ENCODE measurements at regions not wholly inside any gene's neighbourhood (a gene's known extent, or its start where the extent isn't known, plus 50 kb on each side); places are given as distances from the start of the nearest gene placed in this dataset.

DNA sequence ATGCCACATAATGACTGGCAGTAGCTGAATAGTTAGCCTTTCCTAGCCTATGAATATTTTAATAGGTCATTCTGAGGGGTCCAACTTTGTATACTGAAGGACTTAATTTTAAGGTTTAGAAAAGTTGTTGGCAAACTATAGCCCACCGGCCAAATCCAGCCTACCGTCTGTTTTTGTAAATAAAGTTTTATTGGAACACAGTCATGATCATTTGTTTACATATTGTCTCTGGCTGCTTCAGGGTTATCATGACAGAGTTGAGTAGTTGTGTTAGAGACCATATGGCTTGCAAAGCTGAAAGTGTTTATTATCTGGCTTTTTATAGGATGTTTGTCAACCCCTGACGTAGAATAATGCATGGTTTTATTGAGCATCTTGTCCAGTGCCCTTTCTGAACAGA is 73.4 kb downstream of the NTMT2 start:
- DNase-seq, result no peak
- Histone ChIP-seq H3K4me3 (ENCODE audit: insufficient read depth, low read depth, low read length) (no peak overlapping the region), H3K36me3 (replicated peaks; ENCODE audit: control insufficient read depth, insufficient read depth, low read length) (no peaks in the 10 kb centered on the region), H3K27me3 (ENCODE audit: control insufficient read depth, insufficient read depth, low read length) (no peaks in the 10 kb centered on the region)

- H3K27me3 ChIP-seq (ENCODE audit: control insufficient read depth, insufficient read depth, low read length), result no peaks in the 10 kb centered on the region
- no peak overlapping the region for H3K4me3 ChIP-seq (ENCODE audit: insufficient read depth, low read depth, low read length)
- H3K36me3 ChIP-seq (replicated peaks; ENCODE audit: control insufficient read depth, insufficient read depth, low read length), result no peaks in the 10 kb centered on the region
- no peak for DNase-seq
Observed at GRCh38 chr1:170221031-170221430, 75.3 kb downstream of the NTMT2 start.

DNA sequence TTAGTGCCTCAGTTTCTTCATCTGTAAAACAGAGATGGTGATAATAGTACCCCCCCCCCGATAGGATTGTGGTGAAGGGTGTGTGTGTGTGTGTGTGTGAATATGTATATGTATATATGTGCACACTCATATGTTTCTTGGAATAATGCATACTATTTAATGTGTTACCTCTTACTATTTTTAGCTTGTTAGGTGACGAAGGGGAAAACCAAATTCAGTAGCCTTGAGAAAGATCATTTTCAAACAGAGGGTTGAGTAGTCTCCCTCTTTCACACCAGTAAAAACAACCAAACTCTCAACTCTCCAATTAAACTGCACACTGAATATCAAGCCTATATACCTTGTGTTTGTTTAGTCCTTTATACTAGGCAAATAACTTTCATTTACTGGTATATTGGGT is 75.7 kb downstream of the NTMT2 start:
- H3K36me3 ChIP-seq (replicated peaks; ENCODE audit: control insufficient read depth, insufficient read depth, low read length), result no peaks in the 10 kb centered on the region
- no peak overlapping the region for H3K4me3 ChIP-seq (ENCODE audit: insufficient read depth, low read depth, low read length)
- no peak for DNase-seq
- no peaks in the 10 kb centered on the region for H3K27me3 ChIP-seq (ENCODE audit: control insufficient read depth, insufficient read depth, low read length)

- H3K36me3 ChIP-seq (replicated peaks; ENCODE audit: control insufficient read depth, insufficient read depth, low read length), result no peaks in the 10 kb centered on the region
- DNase-seq, result no peak
- no peaks in the 10 kb centered on the region for H3K27me3 ChIP-seq (ENCODE audit: control insufficient read depth, insufficient read depth, low read length)
- H3K4me3 ChIP-seq (ENCODE audit: insufficient read depth, low read depth, low read length), result no peak overlapping the region
Observed at GRCh38 chr1:170224469-170224868, 78.7 kb downstream of the NTMT2 start.

GRCh38 chr1:170225781-170226530 is 80.2 kb downstream of the NTMT2 start:
- no peak for DNase-seq
- Histone ChIP-seq H3K36me3 (replicated peaks; ENCODE audit: control insufficient read depth, insufficient read depth, low read length) (no peaks in the 10 kb centered on the region), H3K4me3 (ENCODE audit: insufficient read depth, low read depth, low read length) (no peak overlapping the region), H3K27me3 (ENCODE audit: control insufficient read depth, insufficient read depth, low read length) (no peaks in the 10 kb centered on the region)

GRCh38 chr1:170226767-170227166 is 81.0 kb downstream of the NTMT2 start:
- no peaks in the 10 kb centered on the region for H3K36me3 ChIP-seq (replicated peaks; ENCODE audit: control insufficient read depth, insufficient read depth, low read length)
- H3K27me3 ChIP-seq (ENCODE audit: control insufficient read depth, insufficient read depth, low read length), result no peaks in the 10 kb centered on the region
- no peak for DNase-seq
- H3K4me3 ChIP-seq (ENCODE audit: insufficient read depth, low read depth, low read length), result no peak overlapping the region

- Histone ChIP-seq H3K4me3 (ENCODE audit: insufficient read depth, low read depth, low read length) (no peak overlapping the region), H3K27me3 (ENCODE audit: control insufficient read depth, insufficient read depth, low read length) (no peaks in the 10 kb centered on the region), H3K36me3 (replicated peaks; ENCODE audit: control insufficient read depth, insufficient read depth, low read length) (no peaks in the 10 kb centered on the region)
- no peak for DNase-seq
Observed at GRCh38 chr1:170230323-170230722, 84.6 kb downstream of the NTMT2 start.

DNA sequence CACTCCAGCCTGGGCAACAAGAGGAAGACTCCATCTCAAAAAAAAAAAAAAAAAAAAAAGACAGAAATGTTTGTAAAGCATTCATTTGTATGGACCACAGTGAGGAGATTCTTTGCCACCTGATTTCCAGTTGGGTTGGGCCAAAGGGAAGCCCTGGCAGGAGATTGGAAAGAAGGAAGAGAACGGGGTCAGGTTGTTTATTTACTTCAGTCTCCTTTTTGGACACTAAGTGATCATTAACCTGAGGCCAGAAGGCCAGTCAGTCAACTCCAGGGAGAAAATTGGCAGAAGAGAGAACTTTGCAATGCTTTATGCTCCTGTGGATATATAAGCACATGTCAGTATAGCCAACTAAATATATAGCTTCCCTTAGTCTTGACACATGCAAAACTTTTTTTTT is 85.9 kb downstream of the NTMT2 start:
- Histone ChIP-seq H3K27me3 (ENCODE audit: control insufficient read depth, insufficient read depth, low read length) (no peaks in the 10 kb centered on the region), H3K4me3 (ENCODE audit: insufficient read depth, low read depth, low read length) (no peak overlapping the region), H3K36me3 (replicated peaks; ENCODE audit: control insufficient read depth, insufficient read depth, low read length) (no peaks in the 10 kb centered on the region)
- DNase-seq, result no peak

- DNase-seq, result no peak
- no peaks in the 10 kb centered on the region for H3K36me3 ChIP-seq (replicated peaks; ENCODE audit: control insufficient read depth, insufficient read depth, low read length)
Observed at GRCh38 chr1:170238704-170239391, 93.1 kb downstream of the NTMT2 start.

GRCh38 chr1:170239445-170239844 is 93.7 kb downstream of the NTMT2 start:
- no peaks in the 10 kb centered on the region for H3K27me3 ChIP-seq (ENCODE audit: control insufficient read depth, insufficient read depth, low read length)
- no peak for DNase-seq
- no peak overlapping the region for H3K4me3 ChIP-seq (ENCODE audit: insufficient read depth, low read depth, low read length)
- no peaks in the 10 kb centered on the region for H3K36me3 ChIP-seq (replicated peaks; ENCODE audit: control insufficient read depth, insufficient read depth, low read length)

More at GRCh38 chr1:170238704-170239391, 93.1 kb downstream of the NTMT2 start:
- H3K27me3 ChIP-seq (ENCODE audit: control insufficient read depth, insufficient read depth, low read length), result no peaks in the 10 kb centered on the region
- no peak overlapping the region for H3K4me3 ChIP-seq (ENCODE audit: insufficient read depth, low read depth, low read length)

DNA sequence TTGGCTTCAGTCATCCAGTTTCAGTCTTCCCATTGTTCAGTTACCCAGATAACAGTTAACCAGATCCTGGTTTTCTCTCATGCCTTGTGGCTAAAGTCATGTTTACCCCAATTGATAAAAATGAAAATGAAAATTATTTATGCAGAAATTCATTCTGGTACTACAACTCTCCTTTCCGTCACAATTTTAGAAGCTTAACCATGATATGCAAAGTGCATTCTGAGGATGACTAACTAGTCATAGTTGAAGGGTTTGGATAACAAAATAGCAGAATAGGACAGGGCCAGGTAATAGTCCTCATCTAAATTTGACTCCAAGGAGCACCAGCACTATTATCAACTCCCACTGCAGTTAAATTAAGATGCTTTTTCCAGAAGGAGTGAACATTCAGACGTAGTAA is 94.7 kb downstream of the NTMT2 start:
- H3K36me3 ChIP-seq (replicated peaks; ENCODE audit: control insufficient read depth, insufficient read depth, low read length), result no peaks in the 10 kb centered on the region
- H3K27me3 ChIP-seq (ENCODE audit: control insufficient read depth, insufficient read depth, low read length), result no peaks in the 10 kb centered on the region
- no peak for DNase-seq
- no peak overlapping the region for H3K4me3 ChIP-seq (ENCODE audit: insufficient read depth, low read depth, low read length)

DNA sequence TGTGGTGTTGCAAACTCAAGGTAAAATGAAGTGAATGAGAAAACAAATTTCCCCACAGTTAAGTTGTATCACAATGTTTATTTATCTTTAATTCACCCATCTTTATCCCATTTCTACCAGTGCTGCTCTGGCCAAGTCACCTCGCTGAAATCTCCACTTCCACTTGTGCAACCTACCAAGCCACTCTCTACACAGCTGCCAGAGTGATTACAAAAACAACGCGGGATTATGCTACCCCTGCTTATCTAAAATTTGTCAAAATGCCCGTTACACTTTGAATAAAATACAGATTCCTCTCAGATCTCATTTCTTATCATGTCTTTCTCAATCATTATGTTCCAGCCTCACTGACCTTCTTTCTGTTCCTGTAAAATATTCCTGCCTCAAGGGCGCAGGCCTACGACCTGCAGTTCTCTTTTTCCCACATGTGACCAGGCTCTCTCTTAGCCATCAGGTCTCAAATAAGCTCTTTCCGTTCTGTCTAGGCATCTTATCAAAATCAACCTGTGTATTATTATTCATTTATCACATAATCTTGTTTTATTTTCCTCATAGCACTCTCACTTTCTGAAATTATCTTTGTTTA is 95.6 kb downstream of the NTMT2 start:
- Histone ChIP-seq H3K4me3 (ENCODE audit: insufficient read depth, low read depth, low read length) (no peak overlapping the region), H3K27me3 (ENCODE audit: control insufficient read depth, insufficient read depth, low read length) (no peaks in the 10 kb centered on the region), H3K36me3 (replicated peaks; ENCODE audit: control insufficient read depth, insufficient read depth, low read length) (no peaks in the 10 kb centered on the region)
- no peak for DNase-seq

DNA sequence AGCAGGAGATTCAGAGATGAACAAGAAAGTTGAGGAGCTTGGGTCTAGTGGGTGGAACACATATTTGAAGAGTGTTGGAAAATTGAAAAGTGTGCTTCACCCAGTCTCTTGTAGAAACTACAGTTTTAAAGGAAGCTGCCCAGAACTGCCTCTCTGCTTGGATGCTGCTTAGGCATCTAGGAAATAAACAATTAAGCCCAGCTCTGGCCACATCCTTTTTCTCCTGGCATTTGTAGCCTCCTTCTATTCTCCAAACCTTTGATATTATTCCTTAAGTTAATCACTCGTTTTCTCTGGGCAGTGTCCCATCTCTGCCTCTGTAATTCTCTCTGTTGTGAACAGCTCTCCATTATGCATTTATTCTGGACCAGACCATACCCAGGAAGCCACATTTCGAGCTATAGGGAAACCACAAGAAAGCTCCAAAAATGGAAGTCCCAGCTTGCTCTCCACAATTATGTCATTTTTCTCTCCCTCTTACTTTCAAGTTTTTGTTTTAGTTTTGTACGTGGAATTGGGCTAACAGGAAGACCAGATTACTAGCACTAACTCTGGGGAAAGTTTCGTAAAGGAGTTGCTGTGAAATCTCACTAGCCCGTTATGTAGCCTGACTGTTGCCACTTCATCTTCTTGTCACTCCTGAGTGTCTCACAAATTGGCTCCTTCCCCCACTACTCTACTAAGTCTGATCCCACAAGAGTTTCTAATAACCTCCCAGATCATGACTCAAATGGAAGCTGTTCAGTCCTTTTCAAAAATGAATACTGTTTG is 102.2 kb downstream of the NTMT2 start:
- H3K4me3 ChIP-seq (ENCODE audit: insufficient read depth, low read depth, low read length), result no peak overlapping the region
- H3K36me3 ChIP-seq (replicated peaks; ENCODE audit: control insufficient read depth, insufficient read depth, low read length), result no peaks in the 10 kb centered on the region
- no peaks in the 10 kb centered on the region for H3K27me3 ChIP-seq (ENCODE audit: control insufficient read depth, insufficient read depth, low read length)
- no peak for DNase-seq

- DNase-seq, result no peak
- Histone ChIP-seq H3K36me3 (replicated peaks; ENCODE audit: control insufficient read depth, insufficient read depth, low read length) (no peaks in the 10 kb centered on the region), H3K27me3 (ENCODE audit: control insufficient read depth, insufficient read depth, low read length) (no peaks in the 10 kb centered on the region), H3K4me3 (ENCODE audit: insufficient read depth, low read depth, low read length) (no peak overlapping the region)
Observed at GRCh38 chr1:170250531-170251276, 104.9 kb downstream of the NTMT2 start.

All from H7 (cell line).